ENCODE measurements at regions not wholly inside any gene's neighbourhood (a gene's known extent, or its start where the extent isn't known, plus 50 kb on each side); places are given as distances from the start of the nearest gene placed in this dataset.
"Not testable (repeated sequence)": the region's sequence is repeated elsewhere in the genome, so short reads cannot be mapped to it uniquely, and the experiment has no call there.

GRCh38 chr14:106578481-106578880, 1052.1 kb downstream of the TMEM121 start:
- TF ChIP-seq CTCF (IDR thresholded peaks at IDR 0.05; ENCODE audit: low read depth, low read length): no peak
- no peak for DNase-seq (ENCODE audit: extremely low read depth, low read depth)

- TF ChIP-seq CTCF (IDR thresholded peaks at IDR 0.05; ENCODE audit: low read depth, low read length): no peak
Observed at GRCh38 chr14:106579084-106579483, 1052.7 kb downstream of the TMEM121 start.

GRCh38 chr14:106585692-106586091, 1059.3 kb downstream of the TMEM121 start:
- TF ChIP-seq CTCF (IDR thresholded peaks at IDR 0.05; ENCODE audit: low read depth, low read length): no peak
- DNase-seq (ENCODE audit: extremely low read depth, low read depth): no peak

More at GRCh38 chr14:106579084-106579483, 1052.7 kb downstream of the TMEM121 start:
- DNase-seq (ENCODE audit: extremely low read depth, low read depth): no peak

- no peak for DNase-seq (ENCODE audit: extremely low read depth, low read depth)
- no peak for TF ChIP-seq CTCF (IDR thresholded peaks at IDR 0.05; ENCODE audit: low read depth, low read length)
Observed at GRCh38 chr14:106586098-106586704, 1059.8 kb downstream of the TMEM121 start.

GRCh38 chr14:106591539-106591938, 1065.2 kb downstream of the TMEM121 start:
- DNase-seq (ENCODE audit: extremely low read depth, low read depth): not testable (repeated sequence)

- DNase-seq (ENCODE audit: extremely low read depth, low read depth): not testable (repeated sequence)
Observed at GRCh38 chr14:106592115-106592852, 1065.9 kb downstream of the TMEM121 start.

- no peak for DNase-seq (ENCODE audit: extremely low read depth, low read depth)
- no peak for TF ChIP-seq CTCF (IDR thresholded peaks at IDR 0.05; ENCODE audit: low read depth, low read length)
Observed at GRCh38 chr14:106599209-106599608, 1072.8 kb downstream of the TMEM121 start.

GRCh38 chr14:106605548-106606448, 1079.4 kb downstream of the TMEM121 start:
- TF ChIP-seq CTCF (IDR thresholded peaks at IDR 0.05; ENCODE audit: low read depth, low read length): no peak
- DNase-seq (ENCODE audit: extremely low read depth, low read depth): no peak
